H9 (cell line): ENCODE measurements at regions not wholly inside any gene's neighbourhood (a gene's known extent, or its start where the extent isn't known, plus 50 kb on each side); places are given as distances from the start of the nearest gene placed in this dataset.

Source experiments
- DNase-seq: peaks from one replicate; pipeline ENCODE4 v3.0.0-alpha.2; 2017
- H2AFZ ChIP-seq: one replicate; pipeline ENCODE4 v1.6.1; 2013; ENCODE audit warnings: mild to moderate bottlenecking, low read length, control low read depth, moderate library complexity
- H2AK5ac ChIP-seq: 2 replicates; pipeline ENCODE4 v1.6.1; 2013; ENCODE audit warnings: low read length, control low read depth, mixed read lengths; ENCODE audit not compliant: insufficient read length
- H2BK120ac ChIP-seq: one replicate; pipeline ENCODE4 v1.6.1; 2013; ENCODE audit warnings: low read depth, mild to moderate bottlenecking, low read length, control low read depth, inconsistent platforms; ENCODE audit not compliant: poor library complexity, severe bottlenecking
- H2BK12ac ChIP-seq: 2 replicates; pipeline ENCODE4 v1.6.1; 2013; ENCODE audit warnings: low read length, control low read depth, mixed read lengths, low read depth; ENCODE audit not compliant: insufficient read length
- H2BK15ac ChIP-seq: 2 replicates; pipeline ENCODE4 v1.6.1; 2013; ENCODE audit warnings: low read depth, low read length, control low read depth
- H2BK20ac ChIP-seq: one replicate; pipeline ENCODE4 v1.6.1; 2013; ENCODE audit warnings: low read depth, mild to moderate bottlenecking, low read length, control low read depth, inconsistent platforms; ENCODE audit not compliant: poor library complexity, severe bottlenecking
- H2BK5ac ChIP-seq: 2 replicates; pipeline ENCODE4 v1.6.1; 2013; ENCODE audit warnings: low read length, control low read depth, mixed read lengths; ENCODE audit not compliant: insufficient read length
- H3K14ac ChIP-seq: 2 replicates; pipeline ENCODE4 v1.6.1; 2013; ENCODE audit warnings: low read length, control low read depth; ENCODE audit not compliant: insufficient read depth
- H3K18ac ChIP-seq: 2 replicates; pipeline ENCODE4 v1.6.1; 2013; ENCODE audit warnings: low read depth, mild to moderate bottlenecking, mixed read lengths, low read length, control low read depth; ENCODE audit not compliant: insufficient read length
- H3K23ac ChIP-seq: 2 replicates; pipeline ENCODE4 v1.6.1; 2013; ENCODE audit warnings: low read length, control low read depth, mixed read lengths, low read depth; ENCODE audit not compliant: insufficient read length
- H3K23me2 ChIP-seq: 2 replicates; pipeline ENCODE4 v1.6.1; 2013; ENCODE audit warnings: low read depth, mild to moderate bottlenecking, mixed read lengths, low read length, control low read depth; ENCODE audit not compliant: insufficient read length, poor library complexity, severe bottlenecking
- H3K27ac ChIP-seq: 2 replicates; pipeline ENCODE4 v1.5.1; 2013; ENCODE audit warnings: low read length, control low read depth, mixed read lengths, low read depth; ENCODE audit not compliant: insufficient read length
- H3K27me3 ChIP-seq: 2 replicates; pipeline ENCODE4 v1.6.1; 2013; ENCODE audit warnings: low read length, control low read depth, inconsistent platforms; ENCODE audit not compliant: insufficient read depth
- H3K4ac ChIP-seq: 2 replicates; pipeline ENCODE4 v1.6.1; 2013; ENCODE audit warnings: low read depth, mild to moderate bottlenecking, control low read depth, inconsistent platforms, low read length, moderate library complexity
- H3K4me1 ChIP-seq: 2 replicates; pipeline ENCODE4 v1.6.1; 2013; ENCODE audit warnings: low read length, control low read depth, inconsistent platforms; ENCODE audit not compliant: insufficient read depth
- H3K4me2 ChIP-seq: 2 replicates; pipeline ENCODE4 v1.6.1; 2013; ENCODE audit warnings: low read length, control low read depth, mixed read lengths; ENCODE audit not compliant: insufficient read length, insufficient read depth
- H3K56ac ChIP-seq: 2 replicates; pipeline ENCODE4 v1.6.1; 2013; ENCODE audit warnings: low read depth, mild to moderate bottlenecking, mixed read lengths, low read length, control low read depth; ENCODE audit not compliant: insufficient read length
- H3K79me1 ChIP-seq: 2 replicates; pipeline ENCODE4 v1.6.1; 2013; ENCODE audit warnings: low read depth, mild to moderate bottlenecking, moderate library complexity, low read length, control low read depth, inconsistent platforms; ENCODE audit not compliant: insufficient read depth, poor library complexity, severe bottlenecking
- H3K79me2 ChIP-seq: 2 replicates; pipeline ENCODE4 v1.6.1; 2013; ENCODE audit warnings: low read length, control low read depth, inconsistent platforms; ENCODE audit not compliant: insufficient read depth
- H3K9ac ChIP-seq: 2 replicates; pipeline ENCODE4 v1.6.1; 2013; ENCODE audit warnings: low read length, control low read depth, mixed read lengths; ENCODE audit not compliant: insufficient read length; ENCODE audit errors: extremely low read depth
- H3K9me3 ChIP-seq: one replicate; pipeline ENCODE4 v1.6.1; 2013; ENCODE audit warnings: low read depth, low read length, inconsistent platforms; ENCODE audit not compliant: control insufficient read depth
- H3T11ph ChIP-seq: one replicate; pipeline ENCODE4 v1.6.1; 2013; ENCODE audit warnings: mild to moderate bottlenecking, low read length, control low read depth, inconsistent platforms
- H4K20me1 ChIP-seq: one replicate; pipeline ENCODE4 v1.6.1; 2013; ENCODE audit not compliant: control insufficient read depth, insufficient read length, insufficient read depth
- H4K5ac ChIP-seq: 2 replicates; pipeline ENCODE4 v1.6.1; 2013; ENCODE audit warnings: low read depth, mild to moderate bottlenecking, mixed read lengths, low read length, control low read depth; ENCODE audit not compliant: insufficient read length
- H4K8ac ChIP-seq: replicated peaks from 2 replicates; pipeline ENCODE4 v1.6.1; 2013; ENCODE audit warnings: low read length, control low read depth, mixed read lengths, low read depth; ENCODE audit not compliant: insufficient read length
- H4K91ac ChIP-seq: 2 replicates; pipeline ENCODE4 v1.6.1; 2013; ENCODE audit warnings: low read depth, mild to moderate bottlenecking, moderate library complexity, mixed read lengths, low read length, control low read depth; ENCODE audit not compliant: insufficient read length
- H3K27ac Mint-ChIP-seq, 3 experiments: 2 replicates in 2 of 3; 3 replicates in 1 of 3; pipeline ENCODE4 v1.8.0; 2020 to 2021; ENCODE audit warnings: mixed read lengths in 3 of 3, mild to moderate bottlenecking in 1 of 3, moderate library complexity in 1 of 3
- H3K27me3 Mint-ChIP-seq: 2 replicates; pipeline ENCODE4 v1.8.0; 2021; ENCODE audit warnings: low read depth, mild to moderate bottlenecking, moderate library complexity, mixed read lengths
- H3K36me3 Mint-ChIP-seq, 3 experiments: 2 replicates in 2 of 3; 3 replicates in 1 of 3; pipeline ENCODE4 v1.8.0; 2020 to 2021; ENCODE audit warnings: low read depth in 3 of 3, mixed read lengths in 3 of 3; ENCODE audit not compliant: insufficient read depth in 1 of 3
- H3K4me1 Mint-ChIP-seq, 2 experiments: 2 replicates each; pipeline ENCODE4 v1.8.0; 2020; ENCODE audit warnings: mixed read lengths in 2 of 2
- H3K4me3 Mint-ChIP-seq, 2 experiments: 2 replicates in 1 of 2; 3 replicates in 1 of 2; pipeline ENCODE4 v1.8.0; 2020 to 2021; ENCODE audit warnings: mild to moderate bottlenecking in 2 of 2, mixed read lengths in 2 of 2, moderate library complexity in 1 of 2
- H3K9me3 Mint-ChIP-seq, 2 experiments: 2 replicates in 1 of 2; 3 replicates in 1 of 2; pipeline ENCODE4 v1.8.0; 2020; ENCODE audit warnings: mild to moderate bottlenecking in 2 of 2, mixed read lengths in 2 of 2, moderate library complexity in 1 of 2
- WGBS: extraction: QIAGEN DNeasy Blood & Tissue Kit; methylation state at CpG from one replicate; pipeline ENCODE4 v1.1.7; 2013; ENCODE audit warnings: missing lambda C conversion rate, low lambda C conversion rate, mixed read lengths; ENCODE audit not compliant: insufficient read length; ENCODE audit errors: extremely low coverage; 5-methylcytosine and 5-hydroxymethylcytosine counted together
- TF ChIP-seq, protein P1 (sequence below): fragments of 200-600 bp; sonication (generic); conservative IDR thresholded peaks from 3 replicates; pipeline ENCODE4 v1.8.0; 2021; ENCODE audit warnings: antibody characterized with exemption, mild to moderate bottlenecking

DNA sequence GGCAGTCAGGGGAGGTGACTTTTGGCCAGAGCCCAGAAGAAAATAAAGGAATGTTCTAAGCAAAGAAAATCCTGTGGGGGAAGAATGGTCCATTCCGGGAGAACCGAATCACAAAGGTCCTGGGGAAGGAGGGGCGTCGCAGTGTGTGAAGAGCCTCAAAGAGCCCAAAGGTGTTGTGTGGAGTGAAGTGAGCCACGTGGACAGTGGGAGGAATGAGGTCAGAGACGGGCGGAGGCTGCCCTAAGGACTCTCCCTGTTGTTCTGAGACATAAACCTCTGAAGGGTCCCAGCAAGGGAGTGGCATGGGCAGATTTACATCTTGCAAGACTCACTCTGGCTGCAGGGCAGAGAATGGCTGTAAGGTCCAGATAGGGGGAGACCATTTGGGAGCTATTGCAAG, 91.3 kb upstream of the SEC11C start:
- no peak overlapping the region for H2BK5ac ChIP-seq
- H2AK5ac ChIP-seq: no peak overlapping the region
- H2BK12ac ChIP-seq: no peak overlapping the region
- H4K8ac ChIP-seq: no peak overlapping the region
- H3K4me2 ChIP-seq: no peak overlapping the region
- no peak overlapping the region for H3K23ac ChIP-seq
- H3K18ac ChIP-seq: no peak overlapping the region
- H3T11ph ChIP-seq: no peak overlapping the region
- Mint-ChIP-seq H3K4me3 (peak overlapping the region in 1 of 2 experiments; percentile 10; a peak in 2 of 5 replicates), H3K36me3 (no peaks in the 10 kb centered on the region; a peak in 1 of 7 replicates), H3K9me3 (no peaks in the 10 kb centered on the region; a peak in 1 of 5 replicates), H3K4me1 (peaks cover 31 to 36% of the 10 kb centered on the region in 2 experiments), H3K27ac (no peak overlapping the region), H3K27me3 (peaks cover 1% of the 10 kb centered on the region; the same call in 1 of the 2 replicates)
- no peak overlapping the region for H3K27ac ChIP-seq
- no CpG with 5 or more reads among the region's 7 CpGs for WGBS
- no peak overlapping the region for H2BK20ac ChIP-seq
- no peak overlapping the region for H4K91ac ChIP-seq
- no peaks in the 10 kb centered on the region for H4K20me1 ChIP-seq
- no peak overlapping the region for H3K9ac ChIP-seq
- H3K14ac ChIP-seq: no peak overlapping the region
- no peaks in the 10 kb centered on the region for H3K23me2 ChIP-seq
- no peaks in the 10 kb centered on the region for H3K79me2 ChIP-seq
- peaks cover 2% of the 10 kb centered on the region; the same call in 1 of the 2 replicates for H3K4me1 ChIP-seq
- DNase-seq: peak; percentile 36
- no peaks in the 10 kb centered on the region for H3K79me1 ChIP-seq
- H2BK15ac ChIP-seq: no peak overlapping the region
- H2AFZ ChIP-seq: no peak overlapping the region
- no peak overlapping the region for H3K56ac ChIP-seq
- no peaks in the 10 kb centered on the region for H3K27me3 ChIP-seq
- no peak overlapping the region for H3K4ac ChIP-seq
- no peak overlapping the region for H4K5ac ChIP-seq
- no peaks in the 10 kb centered on the region for H3K9me3 ChIP-seq
- TF ChIP-seq, protein P1, sequence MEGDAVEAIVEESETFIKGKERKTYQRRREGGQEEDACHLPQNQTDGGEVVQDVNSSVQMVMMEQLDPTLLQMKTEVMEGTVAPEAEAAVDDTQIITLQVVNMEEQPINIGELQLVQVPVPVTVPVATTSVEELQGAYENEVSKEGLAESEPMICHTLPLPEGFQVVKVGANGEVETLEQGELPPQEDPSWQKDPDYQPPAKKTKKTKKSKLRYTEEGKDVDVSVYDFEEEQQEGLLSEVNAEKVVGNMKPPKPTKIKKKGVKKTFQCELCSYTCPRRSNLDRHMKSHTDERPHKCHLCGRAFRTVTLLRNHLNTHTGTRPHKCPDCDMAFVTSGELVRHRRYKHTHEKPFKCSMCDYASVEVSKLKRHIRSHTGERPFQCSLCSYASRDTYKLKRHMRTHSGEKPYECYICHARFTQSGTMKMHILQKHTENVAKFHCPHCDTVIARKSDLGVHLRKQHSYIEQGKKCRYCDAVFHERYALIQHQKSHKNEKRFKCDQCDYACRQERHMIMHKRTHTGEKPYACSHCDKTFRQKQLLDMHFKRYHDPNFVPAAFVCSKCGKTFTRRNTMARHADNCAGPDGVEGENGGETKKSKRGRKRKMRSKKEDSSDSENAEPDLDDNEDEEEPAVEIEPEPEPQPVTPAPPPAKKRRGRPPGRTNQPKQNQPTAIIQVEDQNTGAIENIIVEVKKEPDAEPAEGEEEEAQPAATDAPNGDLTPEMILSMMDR: no peak
- H2BK120ac ChIP-seq: no peak overlapping the region
